ENCODE measurements at regions not wholly inside any gene's neighbourhood (a gene's known extent, or its start where the extent isn't known, plus 50 kb on each side); places are given as distances from the start of the nearest gene placed in this dataset.

- TF ChIP-seq RELB (IDR thresholded peaks at IDR 0.05; ENCODE audit: low read depth), result no peak
- no peak for TF ChIP-seq SIN3A (IDR thresholded peaks at IDR 0.05; ENCODE audit: low read depth, low read length)
- no peak for TF ChIP-seq HCFC1 (IDR thresholded peaks at IDR 0.05; ENCODE audit: low read length)
- TF ChIP-seq TARDBP (IDR thresholded peaks at IDR 0.05; ENCODE audit: borderline replicate concordance), result no peak
- no peak for TF ChIP-seq GATAD2B (conservative IDR thresholded peaks at IDR 0.05; ENCODE audit: low read depth)
Measured at GRCh38 chr6:14848019-14848418, 397.9 kb upstream of the JARID2 start (continued).

- in situ Hi-C loops (cut with MboI), result no loop called here
- no peak for FAIRE-seq
- RAD21 ChIA-PET (ENCODE audit: unreplicated experiment), result no interaction called here
- TF ChIP-seq NBN (IDR thresholded peaks at IDR 0.05) (no peak), JUND (IDR thresholded peaks at IDR 0.05; ENCODE audit: low read depth, low read length) (no peak), MYC (IDR thresholded peaks at IDR 0.05; ENCODE audit: insufficient read depth, insufficient read length, insufficient replicate concordance, low read length, severe bottlenecking) (no peak), RFX5 (IDR thresholded peaks at IDR 0.05; ENCODE audit: low read depth, low read length) (no peak), WRNIP1 (IDR thresholded peaks at IDR 0.05; ENCODE audit: borderline replicate concordance, low read depth, low read length) (no peak), SP1 (IDR thresholded peaks at IDR 0.05; ENCODE audit: low read depth, low read length) (no peak), PML (IDR thresholded peaks at IDR 0.05; ENCODE audit: low read length) (no peak), ZSCAN29 (IDR thresholded peaks at IDR 0.05) (no peak), ATF2 (IDR thresholded peaks at IDR 0.05; ENCODE audit: low read length) (no peak), NFYB (IDR thresholded peaks at IDR 0.05; ENCODE audit: insufficient read depth, low read depth, low read length) (no peak), ZBTB4 (CRISPR knock-in tag; IDR thresholded peaks at IDR 0.05) (no peak), EP300 (IDR thresholded peaks at IDR 0.05; ENCODE audit: borderline replicate concordance in 1 of 2, control insufficient read depth in 1 of 2, low read depth in 2 of 2, low read length in 2 of 2) (no peak)
Measured at GRCh38 chr6:14849185-14849584, 396.7 kb upstream of the JARID2 start.

More at GRCh38 chr6:14849185-14849584, 396.7 kb upstream of the JARID2 start:
- Histone ChIP-seq H3K79me2 (ENCODE audit: control insufficient read depth, insufficient read depth, low read length) (no peaks in the 10 kb centered on the region), H3K27me3 (replicated peaks in 1 of 2; ENCODE audit: control insufficient read depth in 2 of 2, insufficient read depth in 2 of 2, low read length in 1 of 2) (no peaks in the 10 kb centered on the region), H3K4me2 (ENCODE audit: control insufficient read depth, insufficient read depth) (no peak overlapping the region), H3K27ac (ENCODE audit: control insufficient read depth, insufficient read depth) (no peak overlapping the region), H3K36me3 (ENCODE audit: control insufficient read depth in 2 of 2, insufficient read depth in 2 of 2, low read length in 1 of 2) (no peaks in the 10 kb centered on the region), H3K4me1 (ENCODE audit: control insufficient read depth, insufficient read depth, low read length) (no peaks in the 10 kb centered on the region), H3K9ac (ENCODE audit: control insufficient read depth, insufficient read depth, low read length) (no peak overlapping the region), H4K20me1 (ENCODE audit: control insufficient read depth, insufficient read depth) (no peaks in the 10 kb centered on the region), H2AFZ (ENCODE audit: control insufficient read depth, low read depth, low read length) (no peak overlapping the region), H3K4me3 (no peak overlapping the region), H3K9me3 (replicated peaks; ENCODE audit: control insufficient read depth, insufficient read depth, low read length) (no peaks in the 10 kb centered on the region)
- ChIA-PET CTCF (no interaction called here), POLR2A (no interaction called here), SMC1A (ENCODE audit: uncharacterized antibody, unreplicated experiment) (interaction anchor here (1.2 to 1.6 kb wide), 2 partner anchors 9 to 12 kb away, joined by 3 read pairs; no protein-coding TSS in a partner anchor)
- ATAC-seq (no peak), DNase-seq (ENCODE audit: low read depth, low spot score) (no peak)
- intact Hi-C loops (cut with micrococcal nuclease; ENCODE audit: unreplicated experiment), result no loop called here
- BruUV-seq (replicated peaks), result no TSS peak

Measured in GM12878 (cell line).